H9 (cell line): ENCODE measurements at regions not wholly inside any gene's neighbourhood (a gene's known extent, or its start where the extent isn't known, plus 50 kb on each side); places are given as distances from the start of the nearest gene placed in this dataset.

Experiments
- DNase-seq: peaks from one replicate; pipeline ENCODE4 v3.0.0-alpha.2; 2017
- H2AFZ ChIP-seq: one replicate; pipeline ENCODE4 v1.6.1; 2013; ENCODE audit warnings: mild to moderate bottlenecking, low read length, control low read depth, moderate library complexity
- H2AK5ac ChIP-seq: 2 replicates; pipeline ENCODE4 v1.6.1; 2013; ENCODE audit warnings: low read length, control low read depth, mixed read lengths; ENCODE audit not compliant: insufficient read length
- H2BK120ac ChIP-seq: one replicate; pipeline ENCODE4 v1.6.1; 2013; ENCODE audit warnings: low read depth, mild to moderate bottlenecking, low read length, control low read depth, inconsistent platforms; ENCODE audit not compliant: poor library complexity, severe bottlenecking
- H2BK12ac ChIP-seq: 2 replicates; pipeline ENCODE4 v1.6.1; 2013; ENCODE audit warnings: low read length, control low read depth, mixed read lengths, low read depth; ENCODE audit not compliant: insufficient read length
- H2BK15ac ChIP-seq: 2 replicates; pipeline ENCODE4 v1.6.1; 2013; ENCODE audit warnings: low read depth, low read length, control low read depth
- H2BK20ac ChIP-seq: one replicate; pipeline ENCODE4 v1.6.1; 2013; ENCODE audit warnings: low read depth, mild to moderate bottlenecking, low read length, control low read depth, inconsistent platforms; ENCODE audit not compliant: poor library complexity, severe bottlenecking
- H2BK5ac ChIP-seq: 2 replicates; pipeline ENCODE4 v1.6.1; 2013; ENCODE audit warnings: low read length, control low read depth, mixed read lengths; ENCODE audit not compliant: insufficient read length
- H3K14ac ChIP-seq: 2 replicates; pipeline ENCODE4 v1.6.1; 2013; ENCODE audit warnings: low read length, control low read depth; ENCODE audit not compliant: insufficient read depth
- H3K18ac ChIP-seq: 2 replicates; pipeline ENCODE4 v1.6.1; 2013; ENCODE audit warnings: low read depth, mild to moderate bottlenecking, mixed read lengths, low read length, control low read depth; ENCODE audit not compliant: insufficient read length
- H3K23ac ChIP-seq: 2 replicates; pipeline ENCODE4 v1.6.1; 2013; ENCODE audit warnings: low read length, control low read depth, mixed read lengths, low read depth; ENCODE audit not compliant: insufficient read length
- H3K23me2 ChIP-seq: 2 replicates; pipeline ENCODE4 v1.6.1; 2013; ENCODE audit warnings: low read depth, mild to moderate bottlenecking, mixed read lengths, low read length, control low read depth; ENCODE audit not compliant: insufficient read length, poor library complexity, severe bottlenecking
- H3K27ac ChIP-seq: 2 replicates; pipeline ENCODE4 v1.5.1; 2013; ENCODE audit warnings: low read length, control low read depth, mixed read lengths, low read depth; ENCODE audit not compliant: insufficient read length
- H3K27me3 ChIP-seq: 2 replicates; pipeline ENCODE4 v1.6.1; 2013; ENCODE audit warnings: low read length, control low read depth, inconsistent platforms; ENCODE audit not compliant: insufficient read depth
- H3K4ac ChIP-seq: 2 replicates; pipeline ENCODE4 v1.6.1; 2013; ENCODE audit warnings: low read depth, mild to moderate bottlenecking, control low read depth, inconsistent platforms, low read length, moderate library complexity
- H3K4me1 ChIP-seq: 2 replicates; pipeline ENCODE4 v1.6.1; 2013; ENCODE audit warnings: low read length, control low read depth, inconsistent platforms; ENCODE audit not compliant: insufficient read depth
- H3K4me2 ChIP-seq: 2 replicates; pipeline ENCODE4 v1.6.1; 2013; ENCODE audit warnings: low read length, control low read depth, mixed read lengths; ENCODE audit not compliant: insufficient read length, insufficient read depth
- H3K56ac ChIP-seq: 2 replicates; pipeline ENCODE4 v1.6.1; 2013; ENCODE audit warnings: low read depth, mild to moderate bottlenecking, mixed read lengths, low read length, control low read depth; ENCODE audit not compliant: insufficient read length
- H3K79me1 ChIP-seq: 2 replicates; pipeline ENCODE4 v1.6.1; 2013; ENCODE audit warnings: low read depth, mild to moderate bottlenecking, moderate library complexity, low read length, control low read depth, inconsistent platforms; ENCODE audit not compliant: insufficient read depth, poor library complexity, severe bottlenecking
- H3K79me2 ChIP-seq: 2 replicates; pipeline ENCODE4 v1.6.1; 2013; ENCODE audit warnings: low read length, control low read depth, inconsistent platforms; ENCODE audit not compliant: insufficient read depth
- H3K9ac ChIP-seq: 2 replicates; pipeline ENCODE4 v1.6.1; 2013; ENCODE audit warnings: low read length, control low read depth, mixed read lengths; ENCODE audit not compliant: insufficient read length; ENCODE audit errors: extremely low read depth
- H3K9me3 ChIP-seq: one replicate; pipeline ENCODE4 v1.6.1; 2013; ENCODE audit warnings: low read depth, low read length, inconsistent platforms; ENCODE audit not compliant: control insufficient read depth
- H3T11ph ChIP-seq: one replicate; pipeline ENCODE4 v1.6.1; 2013; ENCODE audit warnings: mild to moderate bottlenecking, low read length, control low read depth, inconsistent platforms
- H4K20me1 ChIP-seq: one replicate; pipeline ENCODE4 v1.6.1; 2013; ENCODE audit not compliant: control insufficient read depth, insufficient read length, insufficient read depth
- H4K5ac ChIP-seq: 2 replicates; pipeline ENCODE4 v1.6.1; 2013; ENCODE audit warnings: low read depth, mild to moderate bottlenecking, mixed read lengths, low read length, control low read depth; ENCODE audit not compliant: insufficient read length
- H4K8ac ChIP-seq: replicated peaks from 2 replicates; pipeline ENCODE4 v1.6.1; 2013; ENCODE audit warnings: low read length, control low read depth, mixed read lengths, low read depth; ENCODE audit not compliant: insufficient read length
- H4K91ac ChIP-seq: 2 replicates; pipeline ENCODE4 v1.6.1; 2013; ENCODE audit warnings: low read depth, mild to moderate bottlenecking, moderate library complexity, mixed read lengths, low read length, control low read depth; ENCODE audit not compliant: insufficient read length
- H3K27ac Mint-ChIP-seq, 3 experiments: 2 replicates in 2 of 3; 3 replicates in 1 of 3; pipeline ENCODE4 v1.8.0; 2020 to 2021; ENCODE audit warnings: mixed read lengths in 3 of 3, mild to moderate bottlenecking in 1 of 3, moderate library complexity in 1 of 3
- H3K27me3 Mint-ChIP-seq: 2 replicates; pipeline ENCODE4 v1.8.0; 2021; ENCODE audit warnings: low read depth, mild to moderate bottlenecking, moderate library complexity, mixed read lengths
- H3K36me3 Mint-ChIP-seq, 3 experiments: 2 replicates in 2 of 3; 3 replicates in 1 of 3; pipeline ENCODE4 v1.8.0; 2020 to 2021; ENCODE audit warnings: low read depth in 3 of 3, mixed read lengths in 3 of 3; ENCODE audit not compliant: insufficient read depth in 1 of 3
- H3K4me1 Mint-ChIP-seq, 2 experiments: 2 replicates each; pipeline ENCODE4 v1.8.0; 2020; ENCODE audit warnings: mixed read lengths in 2 of 2
- H3K4me3 Mint-ChIP-seq, 2 experiments: 2 replicates in 1 of 2; 3 replicates in 1 of 2; pipeline ENCODE4 v1.8.0; 2020 to 2021; ENCODE audit warnings: mild to moderate bottlenecking in 2 of 2, mixed read lengths in 2 of 2, moderate library complexity in 1 of 2
- H3K9me3 Mint-ChIP-seq, 2 experiments: 2 replicates in 1 of 2; 3 replicates in 1 of 2; pipeline ENCODE4 v1.8.0; 2020; ENCODE audit warnings: mild to moderate bottlenecking in 2 of 2, mixed read lengths in 2 of 2, moderate library complexity in 1 of 2
- CTCF ChIP-seq: fragments of 200-600 bp; sonication (generic); conservative IDR thresholded peaks from 3 replicates; pipeline ENCODE4 v1.8.0; 2021; ENCODE audit warnings: antibody characterized with exemption, mild to moderate bottlenecking
- WGBS: extraction: QIAGEN DNeasy Blood & Tissue Kit; methylation state at CpG from one replicate; pipeline ENCODE4 v1.1.7; 2013; ENCODE audit warnings: missing lambda C conversion rate, low lambda C conversion rate, mixed read lengths; ENCODE audit not compliant: insufficient read length; ENCODE audit errors: extremely low coverage; 5-methylcytosine and 5-hydroxymethylcytosine counted together

DNA sequence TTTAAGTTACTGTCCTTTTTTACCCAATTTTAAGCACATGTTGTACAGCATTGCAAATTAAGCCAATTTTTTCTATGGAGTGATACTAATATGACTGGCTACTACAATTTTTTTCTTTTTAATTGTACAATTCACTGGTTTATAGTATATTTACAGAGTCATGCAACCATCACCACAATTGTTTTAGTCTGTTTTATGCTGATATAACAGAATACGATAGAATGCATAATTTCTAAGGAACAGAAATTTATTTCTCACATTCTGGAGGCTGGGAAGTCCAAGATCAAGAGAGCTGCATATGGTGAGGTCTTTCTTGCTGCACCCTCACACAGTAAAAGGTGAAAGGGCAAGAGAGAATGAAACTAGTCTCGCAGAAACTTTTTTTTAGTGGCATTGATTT, 125.3 kb downstream of the GLUD2 start:
- Mint-ChIP-seq H3K27me3 (no peaks in the 10 kb centered on the region; the same call in 1 of the 2 replicates), H3K4me3 (no peak overlapping the region), H3K9me3 (peaks cover 59% of the 10 kb centered on the region in 2 experiments), H3K4me1 (no peaks in the 10 kb centered on the region), H3K27ac (no peak overlapping the region), H3K36me3 (peaks cover 4 to 11% (median 11%) of the 10 kb centered on the region in 3 experiments; a peak in 4 of 7 replicates)
- Histone ChIP-seq H3K23ac (no peak overlapping the region), H2BK20ac (no peak overlapping the region), H3K79me2 (no peaks in the 10 kb centered on the region), H4K20me1 (no peaks in the 10 kb centered on the region), H3K27ac (no peak overlapping the region), H4K91ac (no peak overlapping the region), H3K79me1 (no peaks in the 10 kb centered on the region), H2BK5ac (no peak overlapping the region), H3K18ac (no peak overlapping the region), H3K27me3 (no peaks in the 10 kb centered on the region), H2AK5ac (no peak overlapping the region), H3K9me3 (no peaks in the 10 kb centered on the region), H3K4me1 (no peaks in the 10 kb centered on the region), H3K56ac (no peak overlapping the region), H3K4ac (no peak overlapping the region), H4K5ac (no peak overlapping the region), H2AFZ (no peak overlapping the region), H3K4me2 (no peak overlapping the region), H3K14ac (no peak overlapping the region), H2BK15ac (no peak overlapping the region), H2BK12ac (no peak overlapping the region), H2BK120ac (no peak overlapping the region), H3K23me2 (no peaks in the 10 kb centered on the region), H3T11ph (no peak overlapping the region), H3K9ac (no peak overlapping the region), H4K8ac (no peak overlapping the region)
- DNase-seq = no peak
- no peak for TF ChIP-seq CTCF
- no CpG with 5 or more reads among the region's 2 CpGs for WGBS
